GM13977 (cell line): ENCODE measurements at regions not wholly inside any gene's neighbourhood (a gene's known extent, or its start where the extent isn't known, plus 50 kb on each side); places are given as distances from the start of the nearest gene placed in this dataset.

Source experiments
- DNase-seq: peaks from one replicate; pipeline ENCODE4 v3.0.0; 2012; ENCODE audit warnings: low spot score
- in situ Hi-C: fragments of 300-500 bp; cut with MboI; formaldehyde crosslinking; loops from one replicate; pipeline ENCODE4 v1.12.0; 2022; ENCODE audit warnings: low sequenced_read_pairs, low pct_unique_long_range_greater_than_20kb, mixed read lengths, inconsistent platforms; ENCODE audit not compliant: unreplicated experiment
- TF ChIP-seq, protein P1 (sequence below): IDR thresholded peaks from 2 replicates; pipeline ENCODE4 v1.5.1; 2012; ENCODE audit warnings: mild to moderate bottlenecking, control low read depth; ENCODE audit not compliant: insufficient read depth; ENCODE audit errors: extremely low read depth, missing control alignments

DNA sequence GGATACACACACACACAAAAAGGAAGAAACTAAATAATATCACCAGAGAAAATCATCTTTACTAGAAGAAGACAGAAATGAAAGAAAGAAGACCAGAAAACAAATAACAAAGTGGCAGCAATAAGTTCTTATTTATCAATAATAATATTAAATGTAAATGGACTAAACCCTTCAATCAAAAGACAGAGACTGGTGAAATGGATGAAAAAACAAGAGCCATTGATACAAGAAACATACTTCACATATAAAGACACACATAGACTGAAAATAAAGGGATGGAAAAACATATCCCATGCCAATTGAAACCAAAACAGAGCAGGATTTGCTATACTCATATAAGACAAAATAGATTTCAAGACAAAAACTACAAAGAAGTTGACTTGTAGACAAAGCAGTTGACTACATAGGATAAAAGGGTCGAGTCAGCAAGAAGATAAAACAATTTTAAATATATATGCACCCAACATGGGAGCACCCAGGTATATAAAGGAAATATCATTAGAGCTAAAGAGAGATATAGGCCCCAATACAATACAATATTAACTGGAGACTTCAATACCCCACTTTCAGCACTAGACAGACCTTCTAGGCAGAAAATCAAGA, 259.4 kb downstream of the EPM2A start:
- no peak for DNase-seq
- in situ Hi-C loops: no loop called here
- TF ChIP-seq, protein P1, sequence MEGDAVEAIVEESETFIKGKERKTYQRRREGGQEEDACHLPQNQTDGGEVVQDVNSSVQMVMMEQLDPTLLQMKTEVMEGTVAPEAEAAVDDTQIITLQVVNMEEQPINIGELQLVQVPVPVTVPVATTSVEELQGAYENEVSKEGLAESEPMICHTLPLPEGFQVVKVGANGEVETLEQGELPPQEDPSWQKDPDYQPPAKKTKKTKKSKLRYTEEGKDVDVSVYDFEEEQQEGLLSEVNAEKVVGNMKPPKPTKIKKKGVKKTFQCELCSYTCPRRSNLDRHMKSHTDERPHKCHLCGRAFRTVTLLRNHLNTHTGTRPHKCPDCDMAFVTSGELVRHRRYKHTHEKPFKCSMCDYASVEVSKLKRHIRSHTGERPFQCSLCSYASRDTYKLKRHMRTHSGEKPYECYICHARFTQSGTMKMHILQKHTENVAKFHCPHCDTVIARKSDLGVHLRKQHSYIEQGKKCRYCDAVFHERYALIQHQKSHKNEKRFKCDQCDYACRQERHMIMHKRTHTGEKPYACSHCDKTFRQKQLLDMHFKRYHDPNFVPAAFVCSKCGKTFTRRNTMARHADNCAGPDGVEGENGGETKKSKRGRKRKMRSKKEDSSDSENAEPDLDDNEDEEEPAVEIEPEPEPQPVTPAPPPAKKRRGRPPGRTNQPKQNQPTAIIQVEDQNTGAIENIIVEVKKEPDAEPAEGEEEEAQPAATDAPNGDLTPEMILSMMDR: no peak

DNA sequence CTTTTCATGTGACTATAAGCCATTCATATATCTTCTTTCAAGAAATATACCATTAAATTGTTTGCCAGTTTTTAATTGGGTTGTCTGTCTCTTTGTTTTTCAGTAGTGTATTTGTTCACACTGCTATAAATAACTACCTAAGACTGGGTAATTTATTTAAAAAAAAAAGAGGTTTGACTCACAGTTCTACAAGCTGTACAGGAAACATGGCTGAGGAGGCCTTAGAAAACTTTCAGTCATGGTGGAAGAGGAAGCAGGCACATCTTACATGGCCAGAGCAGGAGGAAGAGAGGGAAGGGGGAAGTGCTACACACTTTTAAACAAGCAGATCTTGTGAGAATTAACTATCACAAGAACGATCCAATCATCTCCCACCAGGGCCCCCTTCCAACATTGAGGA, 255.3 kb downstream of the EPM2A start:
- no peak for DNase-seq
- in situ Hi-C loops: no loop called here
- TF ChIP-seq, protein P1: no peak

DNA sequence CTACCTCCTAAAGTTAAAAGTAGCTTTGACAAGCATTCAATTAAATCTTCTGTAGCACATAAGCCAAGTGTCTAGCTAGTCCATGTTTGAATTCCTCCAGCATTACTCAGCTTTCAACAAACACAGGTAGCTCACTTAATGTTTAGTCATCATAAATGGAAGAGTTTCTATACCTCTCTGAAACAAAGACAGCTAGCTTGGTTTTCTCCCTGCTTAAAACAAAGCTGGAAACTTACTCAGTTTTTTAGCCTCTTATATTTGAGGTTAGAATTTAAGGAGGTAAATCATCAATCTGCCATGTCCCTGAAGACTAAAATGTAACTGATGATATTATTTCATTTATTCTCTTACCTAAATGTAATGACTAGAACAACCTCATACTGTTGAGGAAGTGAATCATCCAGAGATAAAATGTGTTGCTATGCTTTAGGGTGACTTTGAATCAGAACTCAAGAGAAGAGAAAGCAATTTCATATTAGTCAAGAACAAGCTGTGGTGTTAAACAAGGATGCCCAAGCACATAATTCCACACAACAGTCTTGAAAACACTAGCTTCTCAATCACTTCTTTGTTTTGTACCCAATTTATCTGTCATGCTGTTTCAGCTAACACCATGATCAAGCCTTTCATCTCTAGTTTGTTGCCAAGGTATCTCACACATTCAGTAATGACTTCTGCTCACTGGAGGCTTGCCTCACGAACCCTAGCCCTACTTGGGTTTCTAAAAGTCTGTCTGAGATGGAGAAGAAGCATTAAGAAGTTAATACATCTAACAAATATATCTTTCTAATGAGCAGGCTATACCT, 251.9 kb downstream of the EPM2A start:
- TF ChIP-seq, protein P1: no peak
- in situ Hi-C loops: no loop called here
- DNase-seq: no peak

DNA sequence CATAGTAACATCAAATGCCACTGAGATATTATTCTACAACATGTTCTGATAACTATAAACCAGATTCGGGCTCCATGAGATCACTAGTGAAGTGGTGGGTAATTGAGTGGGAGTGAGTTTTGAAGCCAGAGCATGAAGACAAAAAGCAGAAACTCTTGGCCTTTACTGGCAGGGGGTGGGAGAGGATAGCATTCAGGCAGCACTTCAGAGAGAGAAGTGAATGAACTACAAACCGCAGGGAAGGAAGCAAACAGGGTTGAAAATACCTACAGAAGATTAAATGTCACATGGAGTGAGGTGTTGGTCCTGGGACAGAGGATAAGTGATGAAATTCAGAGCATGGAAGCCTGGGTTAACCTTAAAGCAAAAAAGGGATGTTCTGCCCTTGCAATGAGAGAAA, 250.0 kb downstream of the EPM2A start:
- DNase-seq: no peak
- in situ Hi-C loops: no loop called here
- TF ChIP-seq, protein P1: no peak

DNA sequence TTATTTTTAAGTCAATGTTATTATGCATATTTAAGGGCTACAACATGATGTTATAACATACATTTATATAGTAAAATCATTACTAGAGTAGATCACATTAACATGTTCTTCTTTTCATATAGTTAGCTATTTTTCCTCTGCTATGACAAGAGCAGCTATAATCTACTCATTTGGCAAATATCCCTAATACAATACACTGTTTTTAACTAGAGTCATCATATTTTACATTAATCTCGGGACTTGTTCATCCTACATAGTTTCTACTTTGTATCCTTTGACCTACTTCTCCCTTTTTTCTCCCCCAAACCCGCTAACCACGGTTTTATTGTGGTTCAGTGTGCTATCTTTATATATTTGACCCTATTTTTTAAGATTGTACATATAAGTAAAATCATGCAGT, 249.0 kb downstream of the EPM2A start:
- in situ Hi-C loops: no loop called here

DNA sequence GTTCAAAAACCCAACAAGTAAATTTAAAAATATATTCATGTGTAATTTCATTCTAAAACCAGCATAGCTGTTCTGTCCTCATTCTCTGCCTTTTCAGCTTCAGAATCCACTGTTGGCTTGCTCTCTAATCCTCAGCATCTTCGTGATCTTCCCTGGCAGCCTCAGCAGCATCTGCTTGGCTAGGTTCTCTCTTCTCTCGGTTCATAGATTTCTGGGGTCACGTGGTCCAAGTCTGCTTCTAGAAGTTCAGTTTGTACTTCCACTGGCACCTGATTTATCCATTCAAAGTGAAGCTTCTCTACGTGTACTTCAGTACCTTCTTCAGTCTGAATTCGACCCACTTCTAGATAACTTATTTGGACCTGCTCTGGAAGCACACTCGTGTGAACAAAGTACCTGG, 245.7 kb downstream of the EPM2A start:
- TF ChIP-seq, protein P1: no peak
- no peak for DNase-seq
- in situ Hi-C loops: no loop called here

More for the DNA sequence above, 249.0 kb downstream of the EPM2A start:
- no peak for DNase-seq
- TF ChIP-seq, protein P1: no peak
